Right kidney (tissue), 1 donor: ENCODE measurements at regions not wholly inside any gene's neighbourhood (a gene's known extent, or its start where the extent isn't known, plus 50 kb on each side); places are given as distances from the start of the nearest gene placed in this dataset.
"Not testable (repeated sequence)": the region's sequence is repeated elsewhere in the genome, so short reads cannot be mapped to it uniquely, and the experiment has no call there.

Source experiments
- DNase-seq: peaks from one replicate; pipeline ENCODE4 v3.0.0-alpha.2; 2016

DNA sequence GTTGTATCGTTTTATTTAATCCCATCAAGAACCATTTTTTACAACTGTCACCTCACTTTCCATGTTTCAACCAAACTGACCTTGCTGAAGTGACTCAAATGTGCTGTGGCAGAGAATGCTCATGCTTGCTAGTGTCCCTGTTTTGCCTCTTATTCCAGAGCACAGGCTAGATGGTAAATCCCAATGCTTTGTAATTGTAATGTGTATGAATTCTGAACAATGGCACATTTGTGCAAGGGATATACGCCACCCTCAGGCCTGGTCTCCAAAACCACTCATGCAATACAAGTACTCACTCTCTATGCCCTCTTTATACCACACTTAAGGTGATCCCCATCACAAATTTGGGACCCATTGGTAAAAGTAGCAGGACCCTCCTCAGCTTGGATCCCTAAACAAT lies 313.6 kb downstream of the HHIPL2 start:
- no peak for DNase-seq

DNA sequence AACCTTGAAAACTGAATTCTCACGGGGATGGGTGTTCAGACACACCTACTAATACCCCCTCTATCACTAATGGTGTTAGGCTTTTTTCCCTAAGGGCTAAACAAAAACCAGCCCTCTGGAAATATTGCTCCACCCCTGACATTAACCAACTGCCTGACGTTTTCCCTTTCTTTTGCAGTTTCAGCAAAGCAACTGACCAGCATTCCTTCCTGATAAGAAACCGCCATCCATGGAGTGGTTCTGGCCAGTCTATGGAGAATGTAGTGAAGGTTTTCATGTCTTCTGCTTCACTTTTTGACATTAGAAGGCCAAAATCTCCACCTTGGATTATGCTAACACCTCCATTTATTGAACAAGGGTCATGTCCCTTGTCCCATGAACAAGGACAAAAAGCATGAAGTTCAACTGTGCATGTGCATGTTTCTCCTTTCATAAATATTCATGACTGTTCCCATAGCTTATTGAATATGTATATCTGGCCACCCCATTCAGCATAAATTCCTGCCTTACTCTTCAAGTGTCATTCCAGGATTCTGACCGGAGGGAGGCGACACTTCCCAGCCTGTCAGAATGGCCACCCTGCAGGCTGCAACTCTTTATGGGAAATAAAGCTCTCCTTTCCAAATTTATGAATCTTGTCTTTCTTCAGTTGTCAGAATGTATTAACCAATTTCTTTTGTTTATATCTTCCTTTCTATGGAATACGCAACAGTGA lies 314.3 kb downstream of the HHIPL2 start:
- DNase-seq, result no peak

GRCh38 chr1:222232842-222233241 lies 315.1 kb downstream of the HHIPL2 start:
- no peak for DNase-seq

- DNase-seq, result no peak
These were observed 318.1 kb downstream of the HHIPL2 start for GRCh38 chr1:222229672-222230312.

- DNase-seq, result no peak
These were observed 322.6 kb downstream of the HHIPL2 start for GRCh38 chr1:222225316-222225691.

DNA sequence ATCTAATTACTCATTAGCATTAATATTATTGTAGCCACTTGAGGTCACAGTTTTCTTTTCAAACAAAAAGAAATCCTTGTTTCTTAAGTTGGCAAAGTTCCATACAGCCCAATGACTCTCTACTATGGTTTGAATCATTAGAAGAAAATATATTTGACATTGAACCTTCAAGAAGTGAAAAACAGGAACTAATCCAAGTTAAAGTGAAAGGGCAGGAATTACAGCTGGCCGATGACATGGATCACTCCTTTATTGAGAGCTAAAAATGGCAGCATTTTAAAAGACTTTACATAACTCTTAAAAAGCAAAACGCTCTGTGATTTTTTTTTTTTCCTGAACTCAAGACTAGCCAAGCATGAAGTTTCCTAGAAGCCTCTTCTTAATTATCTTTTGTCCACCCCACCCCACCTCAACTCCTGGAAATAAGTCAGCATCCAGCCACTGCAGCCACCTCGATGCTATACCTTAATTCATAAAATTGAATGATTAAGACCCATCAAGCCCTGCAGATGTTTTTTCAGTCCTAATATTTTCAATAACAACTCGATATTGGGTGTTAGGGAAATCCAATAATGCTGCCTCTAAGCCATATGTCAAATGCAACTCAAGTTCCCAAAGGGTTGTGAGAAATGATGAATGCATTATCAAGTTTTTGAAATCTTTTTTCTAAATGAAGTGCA lies 323.1 kb downstream of the HHIPL2 start:
- DNase-seq, result no peak

- DNase-seq, result no peak
These were observed 323.7 kb downstream of the HHIPL2 start for GRCh38 chr1:222224156-222224555.

DNA sequence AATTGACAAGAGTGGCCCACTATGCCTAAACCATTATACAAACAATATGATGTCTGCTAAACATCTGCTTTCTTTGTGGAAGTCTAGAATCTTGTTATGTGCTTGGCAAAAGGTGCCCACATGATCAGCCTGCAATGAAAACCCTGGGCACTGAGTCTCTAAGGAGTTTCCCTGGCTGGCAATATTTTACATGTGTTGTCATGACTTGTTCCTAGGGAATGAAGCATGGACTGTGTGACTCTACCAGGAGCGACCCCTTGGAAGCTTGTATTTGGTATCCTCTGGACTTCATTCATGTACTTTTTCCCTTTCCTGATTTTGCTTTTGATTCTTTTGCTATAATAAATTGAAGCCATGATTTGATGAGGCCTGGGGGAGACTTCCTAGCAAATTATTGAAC lies 324.9 kb downstream of the HHIPL2 start:
- DNase-seq, result no peak

DNA sequence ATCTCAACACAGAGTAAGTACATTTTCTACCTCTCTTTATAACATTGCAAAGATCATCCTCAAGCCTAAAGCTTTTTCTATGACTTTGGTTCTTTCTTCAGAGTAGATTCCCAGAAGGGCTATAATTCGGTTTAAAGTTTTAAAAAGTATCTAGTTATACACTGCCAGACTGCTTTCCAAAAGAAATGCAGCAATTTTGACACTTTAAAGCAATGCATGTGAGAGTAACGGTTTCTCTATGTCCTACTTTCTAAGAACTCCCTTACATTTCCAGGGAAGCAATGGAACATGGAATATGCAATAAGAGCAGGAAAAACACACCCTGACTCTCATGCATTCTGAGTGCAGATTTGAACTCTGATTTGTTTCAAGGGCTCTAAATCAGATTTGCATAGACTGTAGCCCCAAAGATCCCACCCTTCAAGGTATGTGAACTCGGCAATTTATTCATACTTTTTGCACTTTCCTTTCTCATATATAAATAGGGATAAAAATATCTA lies 331.6 kb downstream of the HHIPL2 start:
- no peak for DNase-seq

GRCh38 chr1:222210776-222211175 lies 337.1 kb downstream of the HHIPL2 start:
- no peak for DNase-seq

GRCh38 chr1:222204475-222204874 lies 343.4 kb downstream of the HHIPL2 start:
- DNase-seq, result no peak

GRCh38 chr1:222202831-222203230 lies 345.1 kb downstream of the HHIPL2 start:
- DNase-seq, result no peak

DNA sequence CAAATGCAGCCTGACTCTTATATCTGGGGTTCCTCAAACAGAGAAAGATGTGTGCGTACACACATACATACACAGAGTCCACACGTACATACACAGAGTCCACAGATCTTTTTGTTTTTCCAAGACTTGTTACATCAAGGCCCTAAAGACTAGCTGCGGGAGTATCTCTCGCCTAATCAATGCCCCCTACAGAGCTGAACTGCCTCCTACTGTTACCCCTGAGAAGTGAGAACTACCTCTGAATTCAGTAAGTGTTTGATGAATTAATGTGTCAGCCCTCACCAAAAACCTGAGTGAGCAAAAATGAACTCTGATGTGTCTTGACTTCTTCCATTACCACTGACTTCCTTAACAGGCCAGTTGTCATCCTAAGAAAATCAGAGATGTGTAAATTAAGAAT lies 351.2 kb downstream of the HHIPL2 start:
- DNase-seq, result no peak

DNA sequence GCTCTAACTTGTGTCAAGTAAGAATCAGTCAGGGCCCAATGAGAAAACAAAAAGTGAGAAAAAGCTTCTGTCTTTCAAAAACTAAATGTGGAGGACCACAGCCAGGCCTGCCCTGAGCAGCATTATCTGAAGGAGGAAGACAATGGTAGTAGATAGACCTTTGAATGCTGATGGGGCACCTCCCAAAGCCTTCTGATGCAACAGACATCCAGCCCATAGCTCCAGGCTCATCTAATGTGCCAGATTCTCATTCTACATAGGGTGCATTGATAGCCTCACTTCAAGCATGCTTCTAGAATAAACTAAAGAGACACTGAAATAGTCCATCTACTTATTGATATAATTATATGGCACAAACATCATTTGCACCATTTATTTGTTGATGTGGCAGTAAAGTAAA lies 351.6 kb downstream of the HHIPL2 start:
- no peak for DNase-seq

- no peak for DNase-seq
These were observed 352.0 kb downstream of the HHIPL2 start for GRCh38 chr1:222195857-222196256.

DNA sequence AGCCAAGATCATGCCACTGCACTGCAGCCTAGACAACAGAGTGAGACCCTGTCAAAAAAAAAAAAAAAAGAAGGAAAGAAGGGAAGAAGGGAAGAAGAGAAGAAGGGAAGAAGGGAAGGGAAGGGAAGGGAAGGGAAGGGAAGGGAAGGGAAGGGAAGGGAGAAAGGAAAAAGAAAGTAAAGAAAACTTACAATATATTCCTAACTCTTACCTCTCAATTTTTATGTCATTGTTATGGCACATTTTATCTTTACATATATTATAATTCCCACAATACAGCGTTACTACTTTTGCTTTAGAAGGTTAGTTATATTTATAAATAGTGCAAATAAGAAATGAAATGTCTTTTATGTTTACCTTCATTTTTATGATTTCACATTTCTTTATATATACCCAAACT lies 358.7 kb downstream of the HHIPL2 start:
- DNase-seq, result no peak

DNA sequence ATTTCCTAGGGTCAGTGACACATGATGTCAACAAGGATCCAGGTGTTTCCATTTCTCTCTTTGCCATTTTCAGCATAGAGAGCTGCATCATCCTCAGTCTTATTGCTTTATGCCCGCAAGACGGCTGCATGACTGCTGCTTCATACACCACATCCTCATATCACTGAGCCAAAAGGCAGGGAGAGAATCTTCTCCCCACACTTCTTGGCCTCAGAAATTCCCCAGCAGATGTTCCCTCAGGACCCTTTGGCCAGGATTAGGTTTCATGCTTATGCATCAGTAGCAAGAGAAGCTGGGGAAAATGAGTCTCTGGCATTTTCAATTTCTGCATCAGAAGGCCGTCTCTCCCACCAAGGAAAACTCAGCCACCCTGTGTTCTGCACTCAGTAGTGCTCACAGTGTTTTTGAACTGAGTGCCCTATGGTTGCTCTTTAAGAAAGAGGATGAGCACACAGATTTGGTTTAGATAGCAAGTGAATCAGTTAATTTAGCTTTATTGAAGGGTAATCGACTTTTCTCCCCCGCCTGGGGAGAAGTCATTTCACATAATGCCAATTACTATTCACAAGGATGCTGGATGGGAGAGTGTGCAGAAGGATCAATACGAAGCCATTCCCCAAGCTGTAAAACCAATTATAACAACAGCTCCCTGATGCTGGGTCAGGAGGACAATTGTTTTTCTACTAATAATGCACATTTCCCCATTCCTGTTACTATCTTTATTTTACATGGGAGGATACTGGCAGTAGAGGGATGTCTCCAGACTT lies 360.2 kb downstream of the HHIPL2 start:
- DNase-seq, result no peak

GRCh38 chr1:222182641-222183040 lies 365.3 kb downstream of the HHIPL2 start:
- DNase-seq, result no peak

DNA sequence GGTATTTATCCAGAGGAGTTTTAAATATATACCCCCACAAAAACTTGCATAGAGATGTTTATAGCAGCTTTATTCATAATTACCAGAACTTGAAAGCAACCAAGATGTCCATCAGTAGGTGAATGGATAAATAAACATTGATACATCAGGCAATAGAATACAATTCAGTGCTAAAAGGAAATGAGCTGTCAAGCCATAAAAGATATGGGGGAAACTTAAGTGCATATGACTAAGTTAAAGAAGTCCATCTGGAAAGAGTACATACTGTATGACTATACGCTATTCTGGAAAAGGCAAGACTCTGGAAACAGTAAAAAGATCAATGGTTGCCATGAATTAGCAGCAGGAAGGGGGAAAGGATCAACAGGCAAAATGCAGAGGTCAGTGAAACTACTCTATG lies 366.7 kb downstream of the HHIPL2 start:
- no peak for DNase-seq

GRCh38 chr1:222177496-222177895 lies 370.4 kb downstream of the HHIPL2 start:
- DNase-seq, result not testable (repeated sequence)

DNA sequence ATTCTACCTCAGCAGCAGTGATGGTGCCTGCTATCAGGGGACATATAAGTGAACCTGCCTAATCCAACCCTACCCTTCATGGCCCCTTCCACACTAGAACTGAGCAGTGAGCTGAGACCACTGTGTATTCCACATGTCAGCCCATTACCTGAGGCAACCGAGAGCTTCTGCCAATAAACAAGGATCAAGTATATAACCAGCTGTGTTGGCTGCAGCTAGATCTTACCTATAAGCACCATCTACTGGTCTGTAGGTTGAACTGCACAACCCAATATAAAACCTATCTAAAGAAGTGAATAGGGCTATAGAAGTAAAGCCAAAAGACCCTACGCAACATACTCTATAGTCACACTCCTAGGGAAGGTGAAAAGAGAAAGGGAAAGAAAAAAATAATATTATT lies 376.9 kb downstream of the HHIPL2 start:
- no peak for DNase-seq

GRCh38 chr1:222168621-222169020 lies 379.3 kb downstream of the HHIPL2 start:
- no peak for DNase-seq

GRCh38 chr1:222167896-222168295 lies 380.0 kb downstream of the HHIPL2 start:
- no peak for DNase-seq
